Activated T-cell treated with anti-CD3 and anti-CD28 coated beads, Interleukin-2, amount 50 U/mL, for 4 hours (primary cell): ENCODE measurements at regions not wholly inside any gene's neighbourhood (a gene's known extent, or its start where the extent isn't known, plus 50 kb on each side); places are given as distances from the start of the nearest gene placed in this dataset.

Experiments
- ATAC-seq, 2 donors: fragments of 200-7000 bp; cut with Tn5 transposase; one replicate each; pipeline ENCODE4 v1.10.0; 2021
- DNase-seq: peaks from one replicate; pipeline ENCODE4 v3.0.0-alpha.2; 2020
- H3K27me3 Mint-ChIP-seq: one replicate; pipeline ENCODE4 v1.8.0; 2021; ENCODE audit warnings: low read depth, mixed read lengths
- H3K36me3 Mint-ChIP-seq: one replicate; pipeline ENCODE4 v1.8.0; 2022; ENCODE audit warnings: mixed read lengths; ENCODE audit not compliant: insufficient read depth
- H3K4me1 Mint-ChIP-seq: one replicate; pipeline ENCODE4 v1.8.0; 2021; ENCODE audit warnings: low read depth, mixed read lengths
- H3K4me3 Mint-ChIP-seq: one replicate; pipeline ENCODE4 v1.8.0; 2021; ENCODE audit warnings: mild to moderate bottlenecking, moderate library complexity, mixed read lengths
- H3K9me3 Mint-ChIP-seq: one replicate; pipeline ENCODE4 v1.8.0; 2021; ENCODE audit warnings: mixed read lengths

DNA sequence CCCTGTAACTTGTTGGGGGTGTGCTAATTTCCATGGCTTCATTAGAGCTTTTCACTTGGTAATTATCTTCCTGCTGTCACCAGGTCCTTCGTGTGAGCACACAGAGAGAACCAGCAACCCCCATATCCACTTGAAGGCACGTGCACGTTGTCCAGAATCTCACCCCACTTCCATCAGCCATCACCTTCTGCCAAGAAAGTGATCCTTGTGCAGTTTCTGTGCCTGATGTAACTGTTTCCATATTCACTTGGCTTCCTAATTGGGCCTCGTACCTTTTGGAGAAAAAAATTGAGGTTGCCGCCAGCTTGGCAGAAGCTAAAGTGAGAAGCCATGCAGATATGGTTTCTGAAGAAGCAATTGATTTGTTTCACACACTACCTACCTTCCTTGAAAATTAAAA is 153.7 kb upstream of the TSHZ2 start:
- DNase-seq (no peak), ATAC-seq (no peak)
- no peaks in the 10 kb centered on the region for H3K36me3 Mint-ChIP-seq
- no peaks in the 10 kb centered on the region for H3K4me1 Mint-ChIP-seq
- H3K4me3 Mint-ChIP-seq: no peak overlapping the region
- peaks cover 4% of the 10 kb centered on the region for H3K27me3 Mint-ChIP-seq
- H3K9me3 Mint-ChIP-seq: no peaks in the 10 kb centered on the region

DNA sequence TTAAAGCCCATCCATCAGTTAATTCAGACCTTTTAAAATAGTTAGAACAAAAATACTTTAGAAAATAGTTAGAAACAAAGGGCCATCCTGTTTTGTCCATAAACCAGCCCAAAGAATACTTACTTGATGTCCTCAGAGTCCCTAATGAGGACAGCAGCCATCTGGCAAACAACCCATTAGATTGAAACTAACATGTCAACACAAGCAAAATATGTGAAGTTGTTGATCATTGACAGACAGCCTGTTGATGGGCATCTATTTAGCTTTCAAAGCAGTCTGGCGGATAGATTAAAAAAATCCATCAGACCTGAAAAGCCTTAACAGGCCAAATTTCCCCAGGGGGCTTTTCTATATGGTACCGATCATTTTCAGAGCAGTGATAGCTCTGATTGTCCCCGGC is 154.2 kb upstream of the TSHZ2 start:
- Mint-ChIP-seq H3K36me3 (no peaks in the 10 kb centered on the region), H3K4me1 (no peaks in the 10 kb centered on the region), H3K27me3 (peaks cover 4% of the 10 kb centered on the region), H3K4me3 (no peak overlapping the region), H3K9me3 (no peaks in the 10 kb centered on the region)
- no peak for ATAC-seq
- DNase-seq: no peak

DNA sequence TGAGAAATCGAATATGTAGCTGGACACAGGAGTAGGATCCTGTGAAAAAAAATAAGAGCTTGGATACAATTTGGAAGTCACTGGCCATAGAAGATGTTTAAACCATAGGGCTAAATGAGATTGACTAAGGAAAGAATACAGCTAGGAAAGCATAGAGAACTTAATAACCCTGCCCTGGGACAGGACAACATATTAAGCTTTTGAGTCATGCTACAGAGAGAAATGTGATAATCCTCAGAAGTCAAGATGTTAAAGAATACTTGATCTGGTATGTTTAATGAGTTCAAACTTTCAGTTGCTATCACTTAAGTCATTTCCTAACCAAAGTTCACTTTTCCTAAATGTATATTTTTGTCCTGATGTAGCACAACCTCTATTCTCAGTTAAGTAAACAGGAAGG is 154.6 kb upstream of the TSHZ2 start:
- Mint-ChIP-seq H3K4me3 (no peak overlapping the region), H3K9me3 (no peaks in the 10 kb centered on the region), H3K27me3 (peaks cover 4% of the 10 kb centered on the region), H3K36me3 (no peaks in the 10 kb centered on the region), H3K4me1 (no peaks in the 10 kb centered on the region)
- DNase-seq (no peak), ATAC-seq (no peak)

DNA sequence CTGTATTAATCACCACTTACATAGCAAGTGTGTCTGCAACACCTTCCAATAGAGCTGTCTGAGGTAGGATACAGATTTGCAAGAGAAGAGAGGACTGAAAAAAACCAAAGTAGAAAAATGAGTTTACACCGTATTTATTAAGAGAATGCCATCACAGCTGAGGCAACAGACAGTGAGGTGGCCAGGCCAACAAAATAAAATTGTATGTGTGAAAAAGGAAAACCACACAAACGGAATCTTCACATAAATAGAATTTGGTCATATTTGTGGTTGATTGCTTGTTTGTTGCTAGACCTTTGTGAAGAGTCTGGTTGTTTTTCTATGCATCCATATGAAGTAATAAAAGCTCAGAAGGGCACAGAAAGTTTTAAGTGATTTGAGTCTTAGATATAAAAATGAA is 157.8 kb upstream of the TSHZ2 start:
- Mint-ChIP-seq H3K4me3 (no peak overlapping the region), H3K9me3 (no peaks in the 10 kb centered on the region), H3K27me3 (peaks cover 7% of the 10 kb centered on the region), H3K36me3 (no peaks in the 10 kb centered on the region), H3K4me1 (no peaks in the 10 kb centered on the region)
- ATAC-seq (no peak), DNase-seq (no peak)

DNA sequence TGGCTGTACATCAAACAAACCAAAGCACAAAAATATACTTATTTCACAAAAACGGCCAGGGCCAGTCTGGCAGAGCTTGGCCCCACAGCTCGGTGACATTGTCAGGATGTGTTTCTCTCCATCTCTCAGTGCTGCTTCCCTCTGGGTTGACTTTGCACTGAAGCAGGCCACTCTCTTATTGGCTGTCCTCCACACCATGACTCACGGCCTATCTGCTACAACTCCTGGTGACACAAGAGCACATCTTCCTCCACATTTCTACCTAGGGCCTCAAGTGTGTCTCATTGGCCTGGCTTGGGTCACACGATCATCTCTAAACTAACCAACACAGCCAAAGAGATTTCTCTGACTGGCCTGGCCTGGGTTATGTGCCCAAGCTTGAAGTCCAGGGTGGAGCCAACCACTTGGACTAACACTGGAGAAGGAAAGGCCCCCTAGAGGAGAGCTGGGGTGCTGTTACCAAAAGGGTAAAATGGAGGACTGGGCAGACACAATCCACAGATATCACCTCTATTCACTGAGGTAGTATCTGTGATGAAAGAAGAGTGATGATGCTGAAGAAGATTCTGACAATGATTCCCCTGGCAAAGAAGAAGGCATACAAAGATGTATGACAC is 159.8 kb upstream of the TSHZ2 start:
- no peaks in the 10 kb centered on the region for H3K9me3 Mint-ChIP-seq
- ATAC-seq (no peak), DNase-seq (no peak)
- H3K4me1 Mint-ChIP-seq: no peaks in the 10 kb centered on the region
- no peaks in the 10 kb centered on the region for H3K36me3 Mint-ChIP-seq
- no peak overlapping the region for H3K4me3 Mint-ChIP-seq
- H3K27me3 Mint-ChIP-seq: peaks cover 8% of the 10 kb centered on the region

DNA sequence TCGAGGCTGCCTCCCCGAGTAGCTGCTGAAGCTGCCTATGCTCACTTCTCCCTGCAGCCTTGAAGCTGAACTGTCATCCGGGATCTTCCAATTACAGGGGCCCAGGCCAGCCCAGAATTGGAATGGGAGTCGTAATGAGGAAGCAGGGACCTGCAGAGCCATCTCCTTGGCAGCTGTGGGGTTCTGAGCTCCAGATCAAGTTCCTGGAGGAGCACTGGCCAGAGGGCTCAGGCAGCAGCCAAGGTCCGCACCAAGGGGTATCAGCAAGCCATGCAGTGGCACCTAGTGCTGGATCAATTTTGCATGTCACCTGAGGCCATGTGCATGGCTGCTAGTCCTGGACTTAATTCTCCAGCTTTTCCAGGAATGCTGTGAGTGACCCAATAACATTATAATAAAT is 163.2 kb upstream of the TSHZ2 start:
- Mint-ChIP-seq H3K4me3 (no peak overlapping the region), H3K9me3 (no peaks in the 10 kb centered on the region), H3K27me3 (peaks cover 11% of the 10 kb centered on the region), H3K4me1 (no peaks in the 10 kb centered on the region), H3K36me3 (no peaks in the 10 kb centered on the region)
- DNase-seq: no peak
- ATAC-seq: no peak

DNA sequence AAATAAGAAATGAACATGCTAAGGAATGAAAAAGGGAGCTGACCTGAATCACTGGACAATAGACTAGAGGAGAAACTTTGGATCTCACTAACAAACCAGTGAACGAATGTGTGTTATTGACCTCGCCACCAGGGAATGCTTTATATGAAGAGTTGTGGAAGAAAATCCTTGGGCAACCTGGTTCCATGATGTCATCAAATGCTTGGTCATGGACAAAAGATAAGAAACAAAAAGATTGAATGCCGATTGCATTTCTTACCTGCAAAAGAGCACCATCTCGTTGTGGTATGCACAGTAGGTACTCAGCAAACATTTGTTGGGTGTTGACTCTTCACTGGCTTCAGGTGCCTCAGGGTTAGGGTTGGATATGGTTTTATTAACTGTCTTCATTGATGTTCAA is 165.2 kb upstream of the TSHZ2 start:
- ATAC-seq (no peak), DNase-seq (no peak)
- Mint-ChIP-seq H3K36me3 (no peaks in the 10 kb centered on the region), H3K9me3 (no peaks in the 10 kb centered on the region), H3K4me1 (no peaks in the 10 kb centered on the region), H3K4me3 (no peak overlapping the region), H3K27me3 (peaks cover 11% of the 10 kb centered on the region)

DNA sequence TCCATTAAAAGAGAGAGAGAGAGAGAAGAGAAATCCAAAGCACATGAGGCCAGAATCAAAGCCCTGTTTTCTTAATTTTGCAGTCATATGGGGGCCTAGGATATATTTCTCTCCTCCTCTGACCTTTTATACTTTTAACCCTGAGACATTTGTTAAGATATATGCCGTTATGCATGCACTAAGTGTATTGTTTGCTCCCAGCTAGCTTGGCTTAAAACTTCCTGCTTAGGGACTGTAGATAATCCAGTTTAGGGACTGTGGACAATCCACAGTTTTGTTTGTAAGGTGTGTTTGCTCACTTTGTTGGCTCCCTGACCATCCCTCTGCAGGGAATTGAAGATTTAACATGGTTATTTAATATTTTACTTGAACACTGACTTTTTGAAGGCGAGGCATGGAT is 166.3 kb upstream of the TSHZ2 start:
- DNase-seq: no peak
- Mint-ChIP-seq H3K4me1 (no peaks in the 10 kb centered on the region), H3K4me3 (no peak overlapping the region), H3K36me3 (no peaks in the 10 kb centered on the region), H3K27me3 (peaks cover 11% of the 10 kb centered on the region), H3K9me3 (no peaks in the 10 kb centered on the region)
- no peak for ATAC-seq

DNA sequence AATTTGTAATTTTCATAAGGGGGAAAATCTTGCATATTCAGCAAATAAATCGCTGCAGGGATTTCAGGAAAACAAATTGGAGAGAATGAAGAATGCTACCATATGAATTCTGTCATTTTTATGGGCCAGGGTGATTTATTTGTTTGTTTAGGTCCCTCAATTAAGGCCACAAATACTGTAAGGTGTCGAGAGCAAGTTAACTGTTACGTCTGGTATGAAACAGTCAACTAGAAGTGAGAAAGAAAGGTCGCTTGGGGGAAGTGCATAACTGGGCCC is 166.9 kb upstream of the TSHZ2 start:
- Mint-ChIP-seq H3K9me3 (no peaks in the 10 kb centered on the region), H3K27me3 (peaks cover 8% of the 10 kb centered on the region), H3K4me1 (no peaks in the 10 kb centered on the region), H3K36me3 (no peaks in the 10 kb centered on the region), H3K4me3 (no peak overlapping the region)
- DNase-seq (no peak), ATAC-seq (no peak)

DNA sequence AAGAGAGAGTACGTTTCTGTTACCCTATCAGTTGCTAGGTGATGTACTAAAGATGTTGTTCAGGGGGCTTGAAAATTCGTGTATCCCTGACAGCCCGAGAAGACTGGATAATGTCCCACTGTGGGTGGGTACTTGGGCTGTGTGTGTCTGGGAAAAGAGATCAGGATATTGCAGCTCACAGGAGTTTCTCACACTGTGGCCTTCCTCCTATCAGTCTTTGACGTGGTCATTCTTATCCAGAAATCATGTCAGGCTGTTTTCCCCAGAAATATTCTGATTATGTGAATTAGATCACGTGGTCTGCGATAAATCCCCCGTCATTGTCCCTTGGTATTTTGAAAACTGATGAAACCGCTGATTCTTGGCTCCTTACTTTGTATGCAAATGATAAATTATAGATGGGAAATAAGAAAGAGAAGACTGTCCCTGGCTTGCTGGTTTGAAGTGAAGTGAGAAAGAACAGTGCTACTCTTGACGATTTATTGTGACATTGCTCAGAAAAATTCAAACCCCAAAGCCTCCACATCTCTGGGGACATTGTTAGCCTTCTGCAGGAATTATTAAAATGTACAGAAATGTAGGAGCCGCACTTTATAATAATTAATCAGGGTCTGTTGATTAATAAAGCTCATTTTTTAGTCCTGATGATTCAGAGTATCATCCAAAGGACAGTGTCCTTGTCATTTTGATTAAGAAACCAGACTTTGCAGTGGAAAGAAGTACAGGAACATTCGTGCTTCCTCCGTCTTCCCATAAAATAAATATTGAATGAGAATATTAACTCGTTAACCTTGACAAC is 167.5 kb upstream of the TSHZ2 start:
- ATAC-seq (no peak), DNase-seq (no peak)
- H3K9me3 Mint-ChIP-seq: no peaks in the 10 kb centered on the region
- H3K36me3 Mint-ChIP-seq: no peaks in the 10 kb centered on the region
- no peak overlapping the region for H3K4me3 Mint-ChIP-seq
- peaks cover 8% of the 10 kb centered on the region for H3K27me3 Mint-ChIP-seq
- H3K4me1 Mint-ChIP-seq: no peaks in the 10 kb centered on the region

DNA sequence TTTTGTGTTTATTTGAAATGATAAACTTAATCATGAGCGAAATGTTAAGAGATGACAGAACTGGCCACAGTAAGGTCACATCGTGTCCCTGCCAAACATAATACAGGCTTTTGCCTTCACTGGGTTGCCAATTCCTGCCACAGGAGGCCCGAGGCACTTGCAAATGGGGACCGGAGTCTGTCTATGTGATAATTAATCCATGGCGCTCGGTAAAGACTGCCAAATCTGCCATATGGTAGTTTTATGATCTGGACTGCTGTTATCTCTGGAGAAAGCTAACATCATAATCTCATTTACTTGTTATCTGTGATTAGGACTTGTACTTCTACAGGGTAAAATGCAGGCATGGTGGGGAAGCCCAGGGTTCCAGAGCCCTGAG is 170.5 kb upstream of the TSHZ2 start:
- no peaks in the 10 kb centered on the region for H3K9me3 Mint-ChIP-seq
- ATAC-seq: no peak
- H3K4me1 Mint-ChIP-seq: no peaks in the 10 kb centered on the region
- no peak overlapping the region for H3K4me3 Mint-ChIP-seq
- DNase-seq: no peak
- H3K27me3 Mint-ChIP-seq: peaks cover 3% of the 10 kb centered on the region
- H3K36me3 Mint-ChIP-seq: no peaks in the 10 kb centered on the region

DNA sequence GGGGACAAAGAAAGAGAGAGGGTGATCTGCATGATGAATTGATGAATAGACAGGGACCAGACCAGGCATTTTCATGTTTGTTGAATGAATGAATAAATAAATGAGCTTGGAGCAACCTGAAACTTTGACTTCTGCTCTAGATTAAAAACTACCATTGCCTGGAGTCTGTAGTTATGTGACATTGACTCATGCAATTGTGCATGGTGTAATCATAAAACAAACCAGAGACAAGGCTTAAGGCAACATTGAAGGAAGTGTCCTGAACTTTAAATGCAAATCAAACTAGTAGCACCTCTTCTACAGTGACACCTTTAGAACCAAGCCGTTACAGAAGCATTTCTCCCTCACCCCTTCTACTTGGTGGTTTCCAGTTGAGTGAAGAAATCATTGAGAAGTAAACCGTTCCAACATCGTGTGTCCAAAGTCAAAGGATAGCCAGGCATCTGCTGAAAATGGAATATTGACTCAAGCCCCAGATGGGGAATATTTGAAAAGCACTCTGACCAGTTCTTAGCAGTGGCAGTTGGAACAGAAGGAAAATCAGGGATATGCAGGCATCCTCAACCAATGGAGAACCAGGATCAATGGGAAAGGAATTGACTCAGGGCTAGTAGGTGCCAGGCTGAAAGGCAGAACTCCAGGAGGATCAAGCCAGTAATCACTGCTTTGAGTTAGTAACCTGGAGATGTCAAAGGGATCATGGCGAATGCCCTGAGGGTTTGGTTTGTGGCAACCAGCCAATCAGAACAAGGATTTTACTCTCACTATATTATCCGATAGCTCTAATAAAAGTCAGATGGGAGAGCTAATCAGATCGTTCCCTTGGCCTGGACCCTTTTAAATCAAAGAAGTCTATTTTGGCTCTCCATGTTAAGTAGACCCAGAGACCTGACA is 171.2 kb upstream of the TSHZ2 start:
- no peaks in the 10 kb centered on the region for H3K4me1 Mint-ChIP-seq

DNA sequence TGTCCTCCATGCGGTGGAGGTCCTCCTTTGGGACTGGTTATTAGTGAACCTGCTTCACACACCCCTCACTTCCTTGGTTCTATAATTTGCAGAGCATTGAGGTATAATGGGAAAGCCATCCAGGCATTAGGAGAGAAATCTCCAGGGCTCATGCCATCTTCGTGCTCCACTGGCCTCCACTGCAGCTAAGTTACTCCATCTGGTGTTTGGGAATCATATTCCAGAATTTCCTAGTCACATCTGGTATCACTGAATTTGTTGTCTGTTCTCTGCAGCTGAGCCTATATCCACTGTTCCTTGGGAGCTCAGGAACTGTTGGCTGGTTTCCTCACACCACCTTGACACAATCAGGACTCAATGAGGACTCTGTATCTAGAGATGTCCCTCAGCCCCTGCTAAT is 173.0 kb upstream of the TSHZ2 start:
- Mint-ChIP-seq H3K9me3 (no peaks in the 10 kb centered on the region), H3K36me3 (no peaks in the 10 kb centered on the region), H3K4me3 (no peak overlapping the region), H3K4me1 (no peaks in the 10 kb centered on the region), H3K27me3 (no peaks in the 10 kb centered on the region)
- no peak for DNase-seq
- ATAC-seq: no peak

More for the DNA sequence above, 171.2 kb upstream of the TSHZ2 start:
- DNase-seq (no peak), ATAC-seq (no peak)
- no peak overlapping the region for H3K4me3 Mint-ChIP-seq
- H3K9me3 Mint-ChIP-seq: no peaks in the 10 kb centered on the region
- no peaks in the 10 kb centered on the region for H3K36me3 Mint-ChIP-seq
- H3K27me3 Mint-ChIP-seq: no peaks in the 10 kb centered on the region

DNA sequence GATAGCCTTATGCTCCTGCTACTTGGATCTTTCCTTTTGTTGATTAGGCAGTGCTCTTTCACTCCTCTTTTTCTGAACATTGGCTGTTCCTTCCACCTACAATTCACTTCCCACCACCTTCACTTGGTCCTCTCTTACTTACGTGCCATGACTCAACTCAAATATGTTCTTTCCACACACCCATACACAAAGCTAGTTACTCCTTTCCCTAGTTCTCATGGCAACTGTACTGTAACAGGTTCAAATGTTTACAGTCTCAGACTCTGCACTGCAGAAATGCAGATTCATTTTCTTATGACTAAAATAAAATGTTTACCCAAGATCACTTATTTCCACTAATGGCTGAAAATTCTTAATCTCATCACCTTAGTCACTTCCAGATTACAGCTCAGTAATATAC is 174.0 kb upstream of the TSHZ2 start:
- H3K4me3 Mint-ChIP-seq: no peak overlapping the region
- no peaks in the 10 kb centered on the region for H3K9me3 Mint-ChIP-seq
- no peak for ATAC-seq
- no peak for DNase-seq
- H3K4me1 Mint-ChIP-seq: no peaks in the 10 kb centered on the region
- no peaks in the 10 kb centered on the region for H3K27me3 Mint-ChIP-seq
- H3K36me3 Mint-ChIP-seq: no peaks in the 10 kb centered on the region

DNA sequence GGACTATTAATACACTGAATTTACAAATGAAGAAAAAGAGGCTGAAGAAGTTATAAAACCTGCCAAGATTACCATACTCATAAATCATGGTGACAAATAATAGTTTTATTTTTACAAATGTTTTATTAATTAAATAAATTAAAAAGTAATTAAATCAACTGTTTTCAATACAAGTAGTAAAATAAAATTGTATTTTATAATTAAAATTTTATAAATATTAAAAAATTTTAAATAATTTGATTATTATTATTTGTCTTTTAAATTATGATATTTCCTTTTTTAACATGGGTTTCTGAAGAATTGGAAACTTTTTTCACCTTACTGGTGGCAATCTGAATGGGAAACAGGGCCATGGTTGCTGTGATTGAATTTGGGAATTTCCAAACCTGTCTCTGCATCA is 177.3 kb upstream of the TSHZ2 start:
- H3K9me3 Mint-ChIP-seq: no peaks in the 10 kb centered on the region
- no peaks in the 10 kb centered on the region for H3K36me3 Mint-ChIP-seq
- no peak for DNase-seq
- no peak overlapping the region for H3K4me3 Mint-ChIP-seq
- no peaks in the 10 kb centered on the region for H3K4me1 Mint-ChIP-seq
- H3K27me3 Mint-ChIP-seq: no peaks in the 10 kb centered on the region
- ATAC-seq: no peak
